ENCODE measurements at regions not wholly inside any gene's neighbourhood (a gene's known extent, or its start where the extent isn't known, plus 50 kb on each side); places are given as distances from the start of the nearest gene placed in this dataset.
"Not testable (repeated sequence)": the region's sequence is repeated elsewhere in the genome, so short reads cannot be mapped to it uniquely, and the experiment has no call there.

GRCh38 chr3:177249203-177249602 lies 51.9 kb upstream of the TBL1XR1 start:
- no peak for DNase-seq

GRCh38 chr3:177250151-177250550 lies 52.9 kb upstream of the TBL1XR1 start:
- no peak for DNase-seq

GRCh38 chr3:177251755-177252154 lies 54.5 kb upstream of the TBL1XR1 start:
- no peak for DNase-seq

GRCh38 chr3:177257006-177257405 lies 59.7 kb upstream of the TBL1XR1 start:
- DNase-seq, result no peak

GRCh38 chr3:177257625-177258024 lies 60.3 kb upstream of the TBL1XR1 start:
- DNase-seq, result no peak

- no peak for DNase-seq
These were observed 65.1 kb upstream of the TBL1XR1 start for GRCh38 chr3:177262396-177262795.

GRCh38 chr3:177263615-177264368 lies 66.5 kb upstream of the TBL1XR1 start:
- DNase-seq, result no peak

- DNase-seq, result not testable (repeated sequence)
These were observed 74.7 kb upstream of the TBL1XR1 start for GRCh38 chr3:177271811-177272501.

GRCh38 chr3:177278016-177278415 lies 80.7 kb upstream of the TBL1XR1 start:
- no peak for DNase-seq

- DNase-seq, result no peak
These were observed 82.0 kb upstream of the TBL1XR1 start for GRCh38 chr3:177279118-177279815.

GRCh38 chr3:177281292-177282118 lies 84.2 kb upstream of the TBL1XR1 start:
- DNase-seq, result no peak

- DNase-seq, result no peak
These were observed 84.9 kb upstream of the TBL1XR1 start for GRCh38 chr3:177282119-177282655.

GRCh38 chr3:177283983-177284382 lies 86.7 kb upstream of the TBL1XR1 start:
- DNase-seq, result no peak

GRCh38 chr3:177284383-177284881 lies 87.2 kb upstream of the TBL1XR1 start:
- peak; percentile 8 for DNase-seq

- DNase-seq, result no peak
These were observed 88.8 kb upstream of the TBL1XR1 start for GRCh38 chr3:177286034-177286433.

- no peak for DNase-seq
These were observed 89.9 kb upstream of the TBL1XR1 start for GRCh38 chr3:177287231-177287630.

- DNase-seq, result no peak
These were observed 93.4 kb upstream of the TBL1XR1 start for GRCh38 chr3:177290633-177291032.

- no peak for DNase-seq
These were observed 96.9 kb upstream of the TBL1XR1 start for GRCh38 chr3:177294221-177294620.

GRCh38 chr3:177295116-177295515 lies 97.8 kb upstream of the TBL1XR1 start:
- no peak for DNase-seq

GRCh38 chr3:177299250-177299649 lies 102.0 kb upstream of the TBL1XR1 start:
- DNase-seq, result no peak

- DNase-seq, result no peak
These were observed 103.0 kb upstream of the TBL1XR1 start for GRCh38 chr3:177300039-177300833.

GRCh38 chr3:177300842-177301241 lies 103.6 kb upstream of the TBL1XR1 start:
- no peak for DNase-seq

Data from stimulated activated CD4-positive, alpha-beta T cell treated with anti-CD3 and anti-CD28 coated beads, Interleukin-4, amount 100 ng/mL, for 1 hour (primary cell).